HFFc6 (cell line): ENCODE measurements at regions not wholly inside any gene's neighbourhood (a gene's known extent, or its start where the extent isn't known, plus 50 kb on each side); places are given as distances from the start of the nearest gene placed in this dataset.

Experiments
- DNase-seq: peaks from one replicate; pipeline ENCODE4 v3.0.0-alpha.2; 2018
- H3K27ac Mint-ChIP-seq: 2 replicates; pipeline ENCODE4 v1.8.0; 2020; ENCODE audit warnings: mild to moderate bottlenecking, mixed read lengths
- H3K27me3 Mint-ChIP-seq: 2 replicates; pipeline ENCODE4 v1.8.0; 2021; ENCODE audit warnings: mild to moderate bottlenecking, moderate library complexity, mixed read lengths; ENCODE audit not compliant: insufficient read depth
- H3K36me3 Mint-ChIP-seq: 2 replicates; pipeline ENCODE4 v1.8.0; 2021; ENCODE audit warnings: low read depth, mixed read lengths
- H3K4me1 Mint-ChIP-seq: 2 replicates; pipeline ENCODE4 v1.8.0; 2020; ENCODE audit warnings: low read depth, mixed read lengths
- H3K4me3 Mint-ChIP-seq: 2 replicates; pipeline ENCODE4 v1.8.0; 2020; ENCODE audit warnings: mild to moderate bottlenecking, moderate library complexity, mixed read lengths
- H3K9me3 Mint-ChIP-seq: 2 replicates; pipeline ENCODE4 v1.8.0; 2020; ENCODE audit warnings: mild to moderate bottlenecking, mixed read lengths
- TF ChIP-seq, protein P1 (sequence below): fragments of 200-600 bp; sonication (generic); IDR thresholded peaks from 2 replicates; pipeline ENCODE4 v1.5.0; 2021; ENCODE audit warnings: antibody characterized with exemption, mild to moderate bottlenecking

DNA sequence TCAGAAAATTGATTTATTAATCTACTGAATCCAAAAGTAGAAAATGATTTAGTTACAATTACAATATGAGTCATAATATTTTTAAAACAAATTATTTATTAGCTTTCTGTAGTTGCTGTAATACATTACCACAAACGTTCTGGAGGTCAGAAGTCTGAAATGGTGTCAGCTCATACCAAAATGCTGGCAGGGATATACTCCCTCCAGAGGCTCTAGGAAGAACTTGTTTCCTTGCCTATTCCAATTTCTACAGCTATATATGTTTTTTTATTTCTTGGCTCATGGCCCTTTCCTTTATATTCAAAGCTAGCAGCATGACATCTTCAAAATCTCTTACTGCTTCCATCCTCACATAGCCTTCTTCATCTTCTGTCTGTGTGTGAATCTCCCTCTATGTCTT, 667.9 kb upstream of the ITGA1 start:
- Mint-ChIP-seq H3K9me3 (peaks cover 51% of the 10 kb centered on the region), H3K36me3 (no peaks in the 10 kb centered on the region), H3K27me3 (no peaks in the 10 kb centered on the region), H3K4me3 (no peak overlapping the region), H3K4me1 (no peaks in the 10 kb centered on the region), H3K27ac (no peak overlapping the region)
- DNase-seq: no peak
- TF ChIP-seq, protein P1, sequence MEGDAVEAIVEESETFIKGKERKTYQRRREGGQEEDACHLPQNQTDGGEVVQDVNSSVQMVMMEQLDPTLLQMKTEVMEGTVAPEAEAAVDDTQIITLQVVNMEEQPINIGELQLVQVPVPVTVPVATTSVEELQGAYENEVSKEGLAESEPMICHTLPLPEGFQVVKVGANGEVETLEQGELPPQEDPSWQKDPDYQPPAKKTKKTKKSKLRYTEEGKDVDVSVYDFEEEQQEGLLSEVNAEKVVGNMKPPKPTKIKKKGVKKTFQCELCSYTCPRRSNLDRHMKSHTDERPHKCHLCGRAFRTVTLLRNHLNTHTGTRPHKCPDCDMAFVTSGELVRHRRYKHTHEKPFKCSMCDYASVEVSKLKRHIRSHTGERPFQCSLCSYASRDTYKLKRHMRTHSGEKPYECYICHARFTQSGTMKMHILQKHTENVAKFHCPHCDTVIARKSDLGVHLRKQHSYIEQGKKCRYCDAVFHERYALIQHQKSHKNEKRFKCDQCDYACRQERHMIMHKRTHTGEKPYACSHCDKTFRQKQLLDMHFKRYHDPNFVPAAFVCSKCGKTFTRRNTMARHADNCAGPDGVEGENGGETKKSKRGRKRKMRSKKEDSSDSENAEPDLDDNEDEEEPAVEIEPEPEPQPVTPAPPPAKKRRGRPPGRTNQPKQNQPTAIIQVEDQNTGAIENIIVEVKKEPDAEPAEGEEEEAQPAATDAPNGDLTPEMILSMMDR: no peak

DNA sequence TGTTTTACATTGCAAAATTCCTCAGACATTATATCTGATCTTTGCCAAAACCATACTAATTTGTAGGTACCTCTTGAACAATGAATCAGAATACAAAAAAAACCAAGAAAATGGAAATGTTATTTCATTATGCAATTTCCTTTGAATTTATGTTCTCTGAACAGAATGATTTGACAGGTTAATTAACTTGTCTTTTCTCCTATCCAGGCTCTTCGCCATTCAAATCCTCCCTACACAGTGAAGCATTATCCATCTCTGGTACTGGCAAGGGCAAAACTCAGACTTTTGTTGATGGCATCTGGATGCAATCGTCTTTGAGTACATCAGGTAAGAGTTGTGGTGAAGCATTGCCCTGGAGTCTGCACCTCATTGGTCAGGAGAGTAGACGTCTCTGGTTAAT, 655.7 kb upstream of the ITGA1 start:
- no peak for DNase-seq
- Mint-ChIP-seq H3K27me3 (no peaks in the 10 kb centered on the region; the same call in 1 of the 2 replicates), H3K36me3 (no peaks in the 10 kb centered on the region), H3K4me3 (no peak overlapping the region), H3K9me3 (peaks cover 31% of the 10 kb centered on the region), H3K4me1 (no peaks in the 10 kb centered on the region), H3K27ac (no peak overlapping the region)
- TF ChIP-seq, protein P1: no peak

DNA sequence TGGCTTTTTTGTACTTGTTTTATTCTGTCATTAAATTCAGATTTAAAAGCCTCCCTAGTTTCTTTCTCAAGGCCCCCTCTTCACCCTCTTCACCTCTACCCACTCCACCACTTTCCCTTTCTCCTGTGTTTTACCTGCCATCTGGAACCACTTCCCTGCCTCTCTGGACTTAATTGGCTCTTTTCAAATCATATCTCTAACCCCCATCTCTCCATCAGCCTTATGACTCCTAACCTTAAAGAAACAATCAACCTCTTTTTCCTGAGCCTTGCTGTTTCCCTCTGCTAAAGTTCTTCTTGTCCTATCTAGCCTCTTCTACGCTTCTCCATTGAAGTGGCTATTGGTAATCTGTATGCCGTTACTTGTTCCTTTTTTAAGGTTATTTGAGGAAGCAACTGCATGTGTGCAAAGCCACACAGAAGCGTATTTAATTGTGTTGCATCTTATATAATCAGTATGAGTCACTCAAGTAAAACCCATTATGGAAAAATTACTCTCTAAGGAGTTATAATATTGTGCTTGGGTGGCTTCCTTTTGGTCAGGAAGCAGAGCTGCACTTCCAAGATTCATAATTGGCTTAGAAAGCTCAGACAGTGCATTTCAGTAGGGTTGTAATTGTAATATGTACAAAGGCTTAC, 653.6 kb upstream of the ITGA1 start:
- H3K27ac Mint-ChIP-seq: no peak overlapping the region

DNA sequence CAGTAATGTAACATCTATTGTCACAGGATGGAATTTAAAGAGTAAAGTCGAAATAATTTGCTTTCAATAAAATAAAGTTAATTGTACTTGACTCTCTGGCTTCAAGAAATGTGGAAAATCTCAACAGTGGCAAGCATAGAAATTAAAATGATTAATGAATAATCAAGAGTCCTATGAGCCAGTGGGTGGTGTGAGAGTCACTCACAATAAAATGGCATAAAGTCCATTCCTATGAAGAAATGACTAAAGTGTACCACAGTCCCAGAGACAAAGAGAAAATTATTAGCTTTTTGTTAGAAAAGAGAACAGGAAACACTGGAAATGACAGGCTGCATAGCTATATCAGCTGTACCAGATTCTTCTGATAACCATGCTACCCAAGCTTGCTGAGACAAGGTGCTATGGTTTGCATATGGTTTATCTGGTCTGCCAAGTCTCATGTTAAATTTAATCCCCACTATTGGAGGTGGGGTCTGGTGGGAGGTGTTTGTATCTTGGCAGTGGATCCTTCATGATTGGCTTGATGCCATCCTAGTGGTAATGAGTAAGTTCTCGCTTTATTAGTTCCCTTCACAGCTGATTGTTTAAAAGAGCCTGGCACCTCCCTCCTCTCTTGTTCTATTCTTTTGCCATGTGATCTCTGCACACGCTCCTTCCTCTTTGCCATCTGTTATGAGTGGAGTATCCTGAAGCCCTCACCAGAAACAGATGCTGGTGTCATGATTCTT, 647.7 kb upstream of the ITGA1 start:
- Mint-ChIP-seq H3K9me3 (peaks cover 15% of the 10 kb centered on the region), H3K4me3 (no peak overlapping the region), H3K4me1 (no peaks in the 10 kb centered on the region), H3K36me3 (no peaks in the 10 kb centered on the region), H3K27me3 (no peaks in the 10 kb centered on the region; the same call in 1 of the 2 replicates), H3K27ac (no peak overlapping the region)
- no peak for DNase-seq
- TF ChIP-seq, protein P1: no peak

More for the DNA sequence above, 653.6 kb upstream of the ITGA1 start:
- Mint-ChIP-seq H3K9me3 (peaks cover 22% of the 10 kb centered on the region), H3K4me3 (no peak overlapping the region), H3K27me3 (no peaks in the 10 kb centered on the region; the same call in 1 of the 2 replicates), H3K36me3 (no peaks in the 10 kb centered on the region), H3K4me1 (no peaks in the 10 kb centered on the region)
- DNase-seq: no peak
- TF ChIP-seq, protein P1: no peak

DNA sequence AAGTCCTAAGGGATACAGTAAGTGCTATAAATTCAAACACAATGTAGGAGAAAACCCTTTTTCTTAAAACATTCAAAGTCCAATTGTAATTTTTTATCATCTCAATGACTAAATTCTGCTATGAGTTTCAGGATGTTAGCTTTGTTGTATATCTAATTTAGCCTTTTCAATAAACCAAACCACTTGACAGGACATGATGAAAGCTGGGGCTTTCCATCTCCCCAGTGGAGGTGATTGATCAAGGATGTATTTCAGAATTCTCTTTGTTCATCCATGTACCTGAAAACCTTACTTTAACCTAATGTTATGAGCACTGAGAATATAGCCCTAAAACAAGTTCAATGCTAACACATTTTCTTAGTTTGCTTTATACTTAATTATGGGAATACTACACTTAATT, 639.0 kb upstream of the ITGA1 start:
- Mint-ChIP-seq H3K4me1 (no peaks in the 10 kb centered on the region), H3K4me3 (no peak overlapping the region), H3K27me3 (no peaks in the 10 kb centered on the region), H3K27ac (no peak overlapping the region), H3K36me3 (no peaks in the 10 kb centered on the region), H3K9me3 (no peaks in the 10 kb centered on the region)
- TF ChIP-seq, protein P1: no peak
- no peak for DNase-seq
